Vagina (tissue), 2 donors: ENCODE measurements at regions not wholly inside any gene's neighbourhood (a gene's known extent, or its start where the extent isn't known, plus 50 kb on each side); places are given as distances from the start of the nearest gene placed in this dataset.

Source experiments
- DNase-seq, 2 donors: peaks; one replicate each; pipeline ENCODE4 v3.0.0-alpha.2; 2017; ENCODE audit errors: extremely low spot score in 2 of 2
- H3K27ac ChIP-seq: fragments of 200-600 bp; sonication (generic); one replicate; pipeline ENCODE4 v1.5.1; 2019
- H3K27me3 ChIP-seq: fragments of 200-600 bp; sonication (generic); one replicate; pipeline ENCODE4 v1.5.1; 2019
- H3K36me3 ChIP-seq, 2 donors: fragments of 200-600 bp; sonication (generic); one replicate each; pipeline ENCODE4 v1.5.1; 2017 to 2019
- H3K4me1 ChIP-seq: fragments of 200-600 bp; sonication (generic); one replicate; pipeline ENCODE4 v1.5.1; 2019
- H3K4me3 ChIP-seq, 2 donors: fragments of 200-600 bp; sonication (generic); 1 replicate in 1 of 2; 2 replicates in 1 of 2; pipeline ENCODE4 v1.5.1; 2016 to 2019
- H3K9me3 ChIP-seq: fragments of 200-600 bp; sonication (generic); one replicate; pipeline ENCODE4 v1.5.1; 2019
- CTCF ChIP-seq, 3 experiments: fragments of 450-650 bp in 2 of 3; fragments of 200-600 bp in 1 of 3; sonication (generic) in 1 of 3; IDR thresholded peaks; one replicate each; pipeline ENCODE4 v1.5.1; 2017 to 2019; ENCODE audit warnings: antibody characterized with exemption in 3 of 3, mild to moderate bottlenecking in 2 of 3, moderate library complexity in 2 of 3
- POLR2A ChIP-seq, 2 donors: fragments of 450-650 bp; IDR thresholded peaks; one replicate each; pipeline ENCODE4 v1.6.1; 2017; ENCODE audit warnings: antibody characterized with exemption in 2 of 2, mild to moderate bottlenecking in 2 of 2, moderate library complexity in 2 of 2
- POLR2AphosphoS5 ChIP-seq, 2 donors: sonication (generic); formaldehyde crosslinking; IDR thresholded peaks; one replicate each; pipeline ENCODE4 v1.9.0; 2017; ENCODE audit warnings: antibody characterized with exemption in 2 of 2, mild to moderate bottlenecking in 2 of 2, low read depth in 1 of 2; ENCODE audit not compliant: insufficient read depth in 1 of 2
- intact Hi-C: fragments of 100-400 bp; cut with DNase I; formaldehyde crosslinking; loops from one replicate; pipeline ENCODE4 v1.15.1; 2023

- Histone ChIP-seq H3K36me3 (no peaks in the 10 kb centered on the region), H3K27ac (no peak overlapping the region), H3K9me3 (no peaks in the 10 kb centered on the region), H3K4me3 (no peak overlapping the region), H3K27me3 (no peaks in the 10 kb centered on the region), H3K4me1 (no peaks in the 10 kb centered on the region)
- TF ChIP-seq POLR2A (IDR thresholded peaks at IDR 0.05) (no peak), POLR2AphosphoS5 (IDR thresholded peaks at IDR 0.05; ENCODE audit: insufficient read depth in 1 of 2, low read depth in 1 of 2) (no peak), CTCF (IDR thresholded peaks at IDR 0.05) (no peak)
- intact Hi-C loops, result no loop called here
- no peak for DNase-seq
These were observed 313.1 kb downstream of the SKIDA1 start for GRCh38 chr10:21212348-21212747.

GRCh38 chr10:21209495-21209894 lies 312.4 kb upstream of the NEBL start:
- Histone ChIP-seq H3K4me3 (no peak overlapping the region), H3K27me3 (no peaks in the 10 kb centered on the region), H3K36me3 (no peaks in the 10 kb centered on the region), H3K4me1 (no peaks in the 10 kb centered on the region), H3K27ac (no peak overlapping the region), H3K9me3 (no peaks in the 10 kb centered on the region)
- no peak for DNase-seq
- intact Hi-C loops, result no loop called here
- TF ChIP-seq POLR2AphosphoS5 (IDR thresholded peaks at IDR 0.05; ENCODE audit: insufficient read depth in 1 of 2, low read depth in 1 of 2) (no peak), POLR2A (IDR thresholded peaks at IDR 0.05) (no peak), CTCF (IDR thresholded peaks at IDR 0.05) (no peak)

GRCh38 chr10:21208666-21209316 lies 311.7 kb upstream of the NEBL start:
- no peak for DNase-seq
- intact Hi-C loops, result no loop called here
- Histone ChIP-seq H3K36me3 (no peaks in the 10 kb centered on the region), H3K27me3 (no peaks in the 10 kb centered on the region), H3K9me3 (no peaks in the 10 kb centered on the region), H3K4me3 (no peak overlapping the region), H3K4me1 (no peaks in the 10 kb centered on the region), H3K27ac (no peak overlapping the region)
- no peak for TF ChIP-seq POLR2AphosphoS5 (IDR thresholded peaks at IDR 0.05; ENCODE audit: insufficient read depth in 1 of 2, low read depth in 1 of 2)
- TF ChIP-seq CTCF (IDR thresholded peaks at IDR 0.05), result no peak

GRCh38 chr10:21207852-21208646 lies 310.9 kb upstream of the NEBL start:
- intact Hi-C loops, result no loop called here
- TF ChIP-seq POLR2A (IDR thresholded peaks at IDR 0.05), result no peak
- no peak for TF ChIP-seq POLR2AphosphoS5 (IDR thresholded peaks at IDR 0.05; ENCODE audit: insufficient read depth in 1 of 2, low read depth in 1 of 2)
- TF ChIP-seq CTCF (IDR thresholded peaks at IDR 0.05), result no peak
- H3K27me3 ChIP-seq, result no peaks in the 10 kb centered on the region
- H3K4me3 ChIP-seq, result no peak overlapping the region
- no peaks in the 10 kb centered on the region for H3K9me3 ChIP-seq
- no peaks in the 10 kb centered on the region for H3K4me1 ChIP-seq
- DNase-seq, result no peak
- no peaks in the 10 kb centered on the region for H3K36me3 ChIP-seq
- no peak overlapping the region for H3K27ac ChIP-seq

- Histone ChIP-seq H3K4me1 (no peaks in the 10 kb centered on the region), H3K27ac (no peak overlapping the region), H3K4me3 (no peak overlapping the region), H3K36me3 (no peaks in the 10 kb centered on the region), H3K9me3 (no peaks in the 10 kb centered on the region), H3K27me3 (no peaks in the 10 kb centered on the region)
- intact Hi-C loops, result no loop called here
- no peak for TF ChIP-seq POLR2A (IDR thresholded peaks at IDR 0.05)
- DNase-seq, result no peak
These were observed 308.2 kb upstream of the NEBL start for GRCh38 chr10:21205328-21205727.
